PC-3 (cell line): ENCODE measurements at regions not wholly inside any gene's neighbourhood (a gene's known extent, or its start where the extent isn't known, plus 50 kb on each side); places are given as distances from the start of the nearest gene placed in this dataset.
"Not testable (repeated sequence)": the region's sequence is repeated elsewhere in the genome, so short reads cannot be mapped to it uniquely, and the experiment has no call there.

Experiments
- CTCF ChIP-seq: fragments of 300-600 bp; sonication (generic); conservative IDR thresholded peaks from 2 replicates; pipeline ENCODE4 v1.5.1; 2017; ENCODE audit warnings: antibody characterized with exemption, low read depth, mild to moderate bottlenecking, low read length
- EZH2 ChIP-seq: fragments of 300-600 bp; sonication (generic); IDR thresholded peaks from one replicate; pipeline ENCODE4 v1.6.1; 2017; ENCODE audit warnings: antibody characterized with exemption, mild to moderate bottlenecking, low read length; ENCODE audit not compliant: unreplicated experiment
- EZH2phosphoT487 ChIP-seq: fragments of 300-600 bp; sonication (generic); IDR thresholded peaks from 2 replicates; pipeline ENCODE4 v1.6.1; 2018; ENCODE audit warnings: mild to moderate bottlenecking, antibody characterized with exemption, low read length, borderline replicate concordance

- TF ChIP-seq EZH2, CTCF, EZH2phosphoT487: not testable (repeated sequence)
These were observed 752.7 kb downstream of the GALC start for GRCh38 chr14:87240319-87240718.
